GM12878 (cell line): ENCODE measurements at regions not wholly inside any gene's neighbourhood (a gene's known extent, or its start where the extent isn't known, plus 50 kb on each side); places are given as distances from the start of the nearest gene placed in this dataset.

ENCODE experiments used
- ATAC-seq: fragments of 200-7000 bp; cut with Tn5 transposase; 3 replicates; pipeline ENCODE4 v1.9.1; 2020; ENCODE audit warnings: mild to moderate bottlenecking, moderate library complexity
- BruUV-seq: library from RNA; stranded (reverse); fragments of 400-500 nt; replicated peaks from 2 replicates; lab custom pipeline; 2021; lab: Mats Ljungman, UMichigan
- CTCF ChIA-PET: fragments of 300-600 bp; sonication (Branson Sonifier 250); formaldehyde crosslinking; extraction: SDS; loops from one replicate; lab custom pipeline; 2021; ENCODE audit warnings: inconsistent platforms; lab: Yijun Ruan, JAX
- POLR2A ChIA-PET: fragments of 350-600 bp; formaldehyde crosslinking; extraction: SDS; loops from one replicate; lab custom pipeline; 2021; ENCODE audit warnings: inconsistent platforms; lab: Charles Lee
- RAD21 ChIA-PET: fragments of 300-600 bp; sonication (Branson Sonifier 250); formaldehyde crosslinking; loops from one replicate; lab custom pipeline; 2023; ENCODE audit warnings: antibody characterized with exemption; ENCODE audit not compliant: unreplicated experiment; lab: Charles Lee
- SMC1A ChIA-PET: fragments of 300-600 bp; sonication (Branson Sonifier 250); formaldehyde crosslinking; loops from one replicate; lab custom pipeline; 2023; ENCODE audit not compliant: unreplicated experiment, uncharacterized antibody; lab: Charles Lee
- DNase-seq: peaks from one replicate; pipeline ENCODE4 v3.0.0-alpha.2; 2011; ENCODE audit warnings: low read depth, low spot score
- FAIRE-seq: peaks from 3 replicates; lab custom pipeline; 2011; peaks lifted over from hg19 to GRCh38; lab: Jason Lieb, UNC
- H2AFZ ChIP-seq: 2 replicates; pipeline ENCODE4 v1.6.0; 2011; ENCODE audit warnings: low read depth, low read length, control low read depth; ENCODE audit not compliant: control insufficient read depth
- H3K27ac ChIP-seq: 2 replicates; pipeline ENCODE4 v1.5.1; 2011; ENCODE audit warnings: control low read depth; ENCODE audit not compliant: control insufficient read depth, insufficient read depth
- H3K27me3 ChIP-seq, 2 experiments: replicated peaks in 1 of 2; 2 replicates each; pipeline versions ENCODE4 v1.6.0 to v1.6.1; 2011; ENCODE audit warnings: low read length in 1 of 2; ENCODE audit not compliant: control insufficient read depth in 2 of 2, insufficient read depth in 2 of 2
- H3K36me3 ChIP-seq, 2 experiments: 2 replicates each; pipeline ENCODE4 v1.5.1; 2011; ENCODE audit warnings: low read length in 1 of 2; ENCODE audit not compliant: control insufficient read depth in 2 of 2, insufficient read depth in 2 of 2
- H3K4me1 ChIP-seq: 2 replicates; pipeline ENCODE4 v1.6.1; 2011; ENCODE audit warnings: mild to moderate bottlenecking, low read length, moderate library complexity, mixed read lengths; ENCODE audit not compliant: control insufficient read depth, insufficient read depth
- H3K4me2 ChIP-seq: 2 replicates; pipeline ENCODE4 v1.6.0; 2011; ENCODE audit warnings: control low read depth; ENCODE audit not compliant: control insufficient read depth, insufficient read depth
- H3K4me3 ChIP-seq: fragments of 200-600 bp; sonication (generic); 2 replicates; pipeline ENCODE4 v1.5.1; 2016
- H3K79me2 ChIP-seq: 2 replicates; pipeline ENCODE4 v1.6.0; 2011; ENCODE audit warnings: low read length; ENCODE audit not compliant: control insufficient read depth, insufficient read depth
- H3K9ac ChIP-seq: 2 replicates; pipeline ENCODE4 v1.8.0; 2011; ENCODE audit warnings: low read length, control low read depth, mixed read lengths; ENCODE audit not compliant: control insufficient read depth, insufficient read depth
- H3K9me3 ChIP-seq: replicated peaks from 3 replicates; pipeline ENCODE4 v1.5.1; 2011; ENCODE audit warnings: mild to moderate bottlenecking, low read length; ENCODE audit not compliant: control insufficient read depth, insufficient read depth
- H4K20me1 ChIP-seq: 2 replicates; pipeline ENCODE4 v1.6.0; 2011; ENCODE audit not compliant: control insufficient read depth, insufficient read depth
- BACH1 ChIP-seq: fragments of 450-650 bp; IDR thresholded peaks from 2 replicates; pipeline ENCODE4 v1.6.1; 2017; ENCODE audit warnings: mild to moderate bottlenecking, borderline replicate concordance
- CREB1 ChIP-seq: IDR thresholded peaks from 2 replicates; pipeline ENCODE4 v1.6.1; 2012; ENCODE audit warnings: low read depth, mild to moderate bottlenecking, inconsistent platforms
- ESRRA ChIP-seq: IDR thresholded peaks from 2 replicates; pipeline ENCODE4 v1.6.1; 2012; ENCODE audit warnings: mild to moderate bottlenecking, low read length, improper control_type of control experiment
- GABPA ChIP-seq: IDR thresholded peaks from 2 replicates; pipeline ENCODE4 v1.6.1; 2014; ENCODE audit warnings: antibody characterized with exemption, low read depth, mild to moderate bottlenecking, inconsistent platforms
- NFXL1 ChIP-seq: fragments of 450-650 bp; IDR thresholded peaks from 2 replicates; pipeline ENCODE4 v1.6.1; 2017; ENCODE audit warnings: antibody characterized with exemption, mild to moderate bottlenecking, borderline replicate concordance
- NFYA ChIP-seq: IDR thresholded peaks from 2 replicates; pipeline ENCODE4 v1.6.1; 2011; ENCODE audit warnings: low read depth, mild to moderate bottlenecking, low read length, improper control_type of control experiment, borderline replicate concordance
- RELA ChIP-seq: fragments of 450-650 bp; IDR thresholded peaks from 2 replicates; pipeline ENCODE4 v1.8.0; 2014; ENCODE audit warnings: borderline replicate concordance; ENCODE audit not compliant: partially characterized antibody
- SREBF2 ChIP-seq: IDR thresholded peaks from 2 replicates; pipeline ENCODE4 v1.6.1; 2012; ENCODE audit warnings: mild to moderate bottlenecking, low read length
- SUPT20H ChIP-seq: IDR thresholded peaks from 2 replicates; pipeline ENCODE4 v1.6.1; 2011; ENCODE audit warnings: low read depth, mild to moderate bottlenecking, low read length, moderate library complexity, borderline replicate concordance; ENCODE audit not compliant: control insufficient read depth
- TAF1 ChIP-seq: IDR thresholded peaks from 2 replicates; pipeline ENCODE4 v1.6.1; 2011; ENCODE audit warnings: mild to moderate bottlenecking, low read depth, low read length, borderline replicate concordance
- TARDBP ChIP-seq: IDR thresholded peaks from 2 replicates; pipeline ENCODE4 v1.6.1; 2016; ENCODE audit warnings: borderline replicate concordance
- WGBS: methylation state at CpG from one replicate; pipeline ENCODE4 v1.1.6; 2016; ENCODE audit warnings: low lambda C conversion rate; ENCODE audit not compliant: insufficient replicate concordance, insufficient coverage; ENCODE audit errors: missing lambda C conversion rate; 5-methylcytosine and 5-hydroxymethylcytosine counted together
- in situ Hi-C: fragments of 300-500 bp; cut with MboI; formaldehyde crosslinking; loops from 9 replicates; pipeline ENCODE4 v1.14.3; 2018; ENCODE audit warnings: mixed read lengths
- intact Hi-C: fragments of 100-400 bp; cut with micrococcal nuclease; formaldehyde crosslinking; loops from one replicate; pipeline ENCODE4 v1.14.2; 2022; ENCODE audit not compliant: unreplicated experiment
- TF ChIP-seq, protein P1 (sequence below): fragments of 450-650 bp; IDR thresholded peaks from 2 replicates; pipeline ENCODE4 v1.6.1; 2017; ENCODE audit warnings: mild to moderate bottlenecking, moderate library complexity

DNA sequence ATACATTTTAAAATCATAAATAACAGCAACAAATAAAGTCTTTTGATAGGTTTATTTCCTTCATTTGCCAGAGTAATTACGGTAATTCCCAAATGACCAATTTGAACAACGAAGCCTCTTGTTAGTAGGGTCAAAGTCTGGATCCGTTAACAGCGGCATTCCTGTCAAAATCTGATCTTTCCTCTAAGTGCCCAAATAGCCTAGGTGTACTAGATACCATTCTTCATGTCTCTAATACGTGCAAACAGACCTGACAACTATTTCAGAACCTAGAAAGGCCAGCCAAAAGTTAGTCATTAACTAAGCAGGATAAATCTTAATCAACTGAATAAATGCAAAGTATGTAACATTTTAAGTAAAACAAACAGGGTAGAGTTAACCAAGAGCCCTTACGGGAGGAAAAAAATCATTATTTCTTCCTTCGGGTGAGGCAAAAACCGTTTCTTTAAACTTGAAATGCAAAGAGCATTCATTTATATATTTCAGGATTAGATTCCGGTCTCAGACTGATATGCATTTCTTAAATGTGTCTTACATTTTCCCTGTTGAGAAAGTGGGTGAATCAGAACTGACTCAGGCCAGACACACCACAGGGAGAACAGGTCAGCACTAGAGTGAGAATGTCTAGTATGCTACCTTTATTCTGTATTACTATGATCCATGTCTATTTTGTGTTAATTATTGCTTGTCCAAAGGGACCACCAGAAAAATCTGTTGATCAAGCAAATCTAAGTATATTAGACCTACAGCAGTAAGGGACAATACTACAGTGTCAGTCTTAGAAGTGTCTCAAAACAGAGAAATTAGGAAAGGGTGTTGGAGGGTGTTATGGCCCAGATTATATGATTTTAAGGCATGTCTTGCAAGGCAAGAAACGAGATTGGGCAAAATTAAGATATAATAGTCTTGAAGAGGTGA is 141.5 kb upstream of the NDUFV2 start (continued):
- TF ChIP-seq, protein P1, sequence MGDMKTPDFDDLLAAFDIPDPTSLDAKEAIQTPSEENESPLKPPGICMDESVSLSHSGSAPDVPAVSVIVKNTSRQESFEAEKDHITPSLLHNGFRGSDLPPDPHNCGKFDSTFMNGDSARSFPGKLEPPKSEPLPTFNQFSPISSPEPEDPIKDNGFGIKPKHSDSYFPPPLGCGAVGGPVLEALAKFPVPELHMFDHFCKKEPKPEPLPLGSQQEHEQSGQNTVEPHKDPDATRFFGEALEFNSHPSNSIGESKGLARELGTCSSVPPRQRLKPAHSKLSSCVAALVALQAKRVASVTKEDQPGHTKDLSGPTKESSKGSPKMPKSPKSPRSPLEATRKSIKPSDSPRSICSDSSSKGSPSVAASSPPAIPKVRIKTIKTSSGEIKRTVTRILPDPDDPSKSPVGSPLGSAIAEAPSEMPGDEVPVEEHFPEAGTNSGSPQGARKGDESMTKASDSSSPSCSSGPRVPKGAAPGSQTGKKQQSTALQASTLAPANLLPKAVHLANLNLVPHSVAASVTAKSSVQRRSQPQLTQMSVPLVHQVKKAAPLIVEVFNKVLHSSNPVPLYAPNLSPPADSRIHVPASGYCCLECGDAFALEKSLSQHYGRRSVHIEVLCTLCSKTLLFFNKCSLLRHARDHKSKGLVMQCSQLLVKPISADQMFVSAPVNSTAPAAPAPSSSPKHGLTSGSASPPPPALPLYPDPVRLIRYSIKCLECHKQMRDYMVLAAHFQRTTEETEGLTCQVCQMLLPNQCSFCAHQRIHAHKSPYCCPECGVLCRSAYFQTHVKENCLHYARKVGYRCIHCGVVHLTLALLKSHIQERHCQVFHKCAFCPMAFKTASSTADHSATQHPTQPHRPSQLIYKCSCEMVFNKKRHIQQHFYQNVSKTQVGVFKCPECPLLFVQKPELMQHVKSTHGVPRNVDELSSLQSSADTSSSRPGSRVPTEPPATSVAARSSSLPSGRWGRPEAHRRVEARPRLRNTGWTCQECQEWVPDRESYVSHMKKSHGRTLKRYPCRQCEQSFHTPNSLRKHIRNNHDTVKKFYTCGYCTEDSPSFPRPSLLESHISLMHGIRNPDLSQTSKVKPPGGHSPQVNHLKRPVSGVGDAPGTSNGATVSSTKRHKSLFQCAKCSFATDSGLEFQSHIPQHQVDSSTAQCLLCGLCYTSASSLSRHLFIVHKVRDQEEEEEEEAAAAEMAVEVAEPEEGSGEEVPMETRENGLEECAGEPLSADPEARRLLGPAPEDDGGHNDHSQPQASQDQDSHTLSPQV = no peak
- TF ChIP-seq, all 136 proteins: peak for 0

DNA sequence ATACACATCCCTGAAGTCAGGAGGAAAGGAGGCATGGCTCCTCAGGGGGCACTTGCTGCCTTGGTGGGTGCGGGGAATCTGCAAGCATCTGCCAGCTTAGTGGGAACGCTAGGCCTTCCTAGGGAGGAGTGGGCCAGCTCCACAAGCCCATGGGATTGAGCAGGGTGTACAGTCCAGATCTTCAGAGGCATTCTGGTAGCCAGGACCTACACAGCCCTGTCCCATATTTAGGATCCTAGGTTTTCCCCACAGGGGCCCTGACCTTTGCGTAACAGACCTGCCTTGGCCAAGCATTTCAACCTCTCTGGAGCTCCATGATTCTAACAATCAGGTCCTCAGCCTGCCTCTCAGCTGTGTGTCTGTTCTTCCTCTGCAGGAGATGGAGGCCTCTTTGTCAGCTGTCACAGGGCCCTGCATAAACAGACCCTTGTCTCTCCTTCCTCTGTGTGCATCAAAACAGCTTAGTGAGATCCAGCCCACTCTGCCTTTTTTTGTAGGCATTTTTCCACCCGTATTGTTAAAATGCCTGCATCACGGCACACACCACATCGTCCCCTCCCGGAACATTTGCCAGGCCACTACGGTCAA is 140.2 kb upstream of the NDUFV2 start:
- no peak for FAIRE-seq
- intact Hi-C loops (no loop called here), in situ Hi-C loops (loop anchor here (25.0 kb wide), 1 partner anchor 125 kb away; no protein-coding TSS in a partner anchor)
- SMC1A ChIA-PET = no interaction called here
- H4K20me1 ChIP-seq = no peaks in the 10 kb centered on the region
- no peaks in the 10 kb centered on the region; a peak in 1 of 4 replicates for H3K27me3 ChIP-seq
- no peaks in the 10 kb centered on the region for H3K4me1 ChIP-seq
- H3K9me3 ChIP-seq = no peaks in the 10 kb centered on the region
- CTCF ChIA-PET = no interaction called here
- RAD21 ChIA-PET = no interaction called here
- H3K9ac ChIP-seq = no peak overlapping the region
- no peak for DNase-seq
- BruUV-seq = no TSS peak
- no peak for ATAC-seq
- H3K79me2 ChIP-seq = no peaks in the 10 kb centered on the region
- no peak overlapping the region for H3K27ac ChIP-seq
- POLR2A ChIA-PET = no interaction called here
- no peak overlapping the region for H2AFZ ChIP-seq
- 69% methylated on average over 8 of the region's 8 CpGs for WGBS
- no peak overlapping the region for H3K4me3 ChIP-seq
- TF ChIP-seq CREB1 = no peak
- TF ChIP-seq SUPT20H = no peak
- no peak for TF ChIP-seq NFXL1
- no peak for TF ChIP-seq GABPA
- TF ChIP-seq NFYA = no peak
- no peak for TF ChIP-seq RELA
- no peak for TF ChIP-seq ESRRA
- no peak for TF ChIP-seq SREBF2
- TF ChIP-seq TARDBP = no peak
- no peak for TF ChIP-seq BACH1
- TF ChIP-seq TAF1 = no peak
- H3K36me3 ChIP-seq = no peaks in the 10 kb centered on the region
- H3K4me2 ChIP-seq = no peak overlapping the region
